B cell (primary cell): ENCODE measurements at regions not wholly inside any gene's neighbourhood (a gene's known extent, or its start where the extent isn't known, plus 50 kb on each side); places are given as distances from the start of the nearest gene placed in this dataset.

Source experiments
- CTCF ChIP-seq: fragments of 200-600 bp; IDR thresholded peaks from one replicate; pipeline ENCODE4 v1.8.0; 2022; ENCODE audit warnings: antibody characterized with exemption, mild to moderate bottlenecking
- EZH2 ChIP-seq: IDR thresholded peaks from 2 replicates; pipeline ENCODE4 v1.6.1; 2012; ENCODE audit warnings: borderline replicate concordance, low read depth, mild to moderate bottlenecking, moderate library complexity, low read length; ENCODE audit not compliant: insufficient read depth, poor library complexity, severe bottlenecking

GRCh38 chr2:210998334-210998733 is 441.9 kb downstream of the CPS1 start:
- TF ChIP-seq CTCF: no peak
- no peak for TF ChIP-seq EZH2
